H9 (cell line): ENCODE measurements at regions not wholly inside any gene's neighbourhood (a gene's known extent, or its start where the extent isn't known, plus 50 kb on each side); places are given as distances from the start of the nearest gene placed in this dataset.

ENCODE experiments used
- DNase-seq: peaks from one replicate; pipeline ENCODE4 v3.0.0-alpha.2; 2017
- H2AFZ ChIP-seq: one replicate; pipeline ENCODE4 v1.6.1; 2013; ENCODE audit warnings: mild to moderate bottlenecking, low read length, control low read depth, moderate library complexity
- H2AK5ac ChIP-seq: 2 replicates; pipeline ENCODE4 v1.6.1; 2013; ENCODE audit warnings: low read length, control low read depth, mixed read lengths; ENCODE audit not compliant: insufficient read length
- H2BK120ac ChIP-seq: one replicate; pipeline ENCODE4 v1.6.1; 2013; ENCODE audit warnings: low read depth, mild to moderate bottlenecking, low read length, control low read depth, inconsistent platforms; ENCODE audit not compliant: poor library complexity, severe bottlenecking
- H2BK12ac ChIP-seq: 2 replicates; pipeline ENCODE4 v1.6.1; 2013; ENCODE audit warnings: low read length, control low read depth, mixed read lengths, low read depth; ENCODE audit not compliant: insufficient read length
- H2BK15ac ChIP-seq: 2 replicates; pipeline ENCODE4 v1.6.1; 2013; ENCODE audit warnings: low read depth, low read length, control low read depth
- H2BK20ac ChIP-seq: one replicate; pipeline ENCODE4 v1.6.1; 2013; ENCODE audit warnings: low read depth, mild to moderate bottlenecking, low read length, control low read depth, inconsistent platforms; ENCODE audit not compliant: poor library complexity, severe bottlenecking
- H2BK5ac ChIP-seq: 2 replicates; pipeline ENCODE4 v1.6.1; 2013; ENCODE audit warnings: low read length, control low read depth, mixed read lengths; ENCODE audit not compliant: insufficient read length
- H3K14ac ChIP-seq: 2 replicates; pipeline ENCODE4 v1.6.1; 2013; ENCODE audit warnings: low read length, control low read depth; ENCODE audit not compliant: insufficient read depth
- H3K18ac ChIP-seq: 2 replicates; pipeline ENCODE4 v1.6.1; 2013; ENCODE audit warnings: low read depth, mild to moderate bottlenecking, mixed read lengths, low read length, control low read depth; ENCODE audit not compliant: insufficient read length
- H3K23ac ChIP-seq: 2 replicates; pipeline ENCODE4 v1.6.1; 2013; ENCODE audit warnings: low read length, control low read depth, mixed read lengths, low read depth; ENCODE audit not compliant: insufficient read length
- H3K23me2 ChIP-seq: 2 replicates; pipeline ENCODE4 v1.6.1; 2013; ENCODE audit warnings: low read depth, mild to moderate bottlenecking, mixed read lengths, low read length, control low read depth; ENCODE audit not compliant: insufficient read length, poor library complexity, severe bottlenecking
- H3K27ac ChIP-seq: 2 replicates; pipeline ENCODE4 v1.5.1; 2013; ENCODE audit warnings: low read length, control low read depth, mixed read lengths, low read depth; ENCODE audit not compliant: insufficient read length
- H3K27me3 ChIP-seq: 2 replicates; pipeline ENCODE4 v1.6.1; 2013; ENCODE audit warnings: low read length, control low read depth, inconsistent platforms; ENCODE audit not compliant: insufficient read depth
- H3K4ac ChIP-seq: 2 replicates; pipeline ENCODE4 v1.6.1; 2013; ENCODE audit warnings: low read depth, mild to moderate bottlenecking, control low read depth, inconsistent platforms, low read length, moderate library complexity
- H3K4me1 ChIP-seq: 2 replicates; pipeline ENCODE4 v1.6.1; 2013; ENCODE audit warnings: low read length, control low read depth, inconsistent platforms; ENCODE audit not compliant: insufficient read depth
- H3K4me2 ChIP-seq: 2 replicates; pipeline ENCODE4 v1.6.1; 2013; ENCODE audit warnings: low read length, control low read depth, mixed read lengths; ENCODE audit not compliant: insufficient read length, insufficient read depth
- H3K56ac ChIP-seq: 2 replicates; pipeline ENCODE4 v1.6.1; 2013; ENCODE audit warnings: low read depth, mild to moderate bottlenecking, mixed read lengths, low read length, control low read depth; ENCODE audit not compliant: insufficient read length
- H3K79me1 ChIP-seq: 2 replicates; pipeline ENCODE4 v1.6.1; 2013; ENCODE audit warnings: low read depth, mild to moderate bottlenecking, moderate library complexity, low read length, control low read depth, inconsistent platforms; ENCODE audit not compliant: insufficient read depth, poor library complexity, severe bottlenecking
- H3K79me2 ChIP-seq: 2 replicates; pipeline ENCODE4 v1.6.1; 2013; ENCODE audit warnings: low read length, control low read depth, inconsistent platforms; ENCODE audit not compliant: insufficient read depth
- H3K9ac ChIP-seq: 2 replicates; pipeline ENCODE4 v1.6.1; 2013; ENCODE audit warnings: low read length, control low read depth, mixed read lengths; ENCODE audit not compliant: insufficient read length; ENCODE audit errors: extremely low read depth
- H3K9me3 ChIP-seq: one replicate; pipeline ENCODE4 v1.6.1; 2013; ENCODE audit warnings: low read depth, low read length, inconsistent platforms; ENCODE audit not compliant: control insufficient read depth
- H3T11ph ChIP-seq: one replicate; pipeline ENCODE4 v1.6.1; 2013; ENCODE audit warnings: mild to moderate bottlenecking, low read length, control low read depth, inconsistent platforms
- H4K20me1 ChIP-seq: one replicate; pipeline ENCODE4 v1.6.1; 2013; ENCODE audit not compliant: control insufficient read depth, insufficient read length, insufficient read depth
- H4K5ac ChIP-seq: 2 replicates; pipeline ENCODE4 v1.6.1; 2013; ENCODE audit warnings: low read depth, mild to moderate bottlenecking, mixed read lengths, low read length, control low read depth; ENCODE audit not compliant: insufficient read length
- H4K8ac ChIP-seq: replicated peaks from 2 replicates; pipeline ENCODE4 v1.6.1; 2013; ENCODE audit warnings: low read length, control low read depth, mixed read lengths, low read depth; ENCODE audit not compliant: insufficient read length
- H4K91ac ChIP-seq: 2 replicates; pipeline ENCODE4 v1.6.1; 2013; ENCODE audit warnings: low read depth, mild to moderate bottlenecking, moderate library complexity, mixed read lengths, low read length, control low read depth; ENCODE audit not compliant: insufficient read length
- H3K27ac Mint-ChIP-seq, 3 experiments: 2 replicates in 2 of 3; 3 replicates in 1 of 3; pipeline ENCODE4 v1.8.0; 2020 to 2021; ENCODE audit warnings: mixed read lengths in 3 of 3, mild to moderate bottlenecking in 1 of 3, moderate library complexity in 1 of 3
- H3K27me3 Mint-ChIP-seq: 2 replicates; pipeline ENCODE4 v1.8.0; 2021; ENCODE audit warnings: low read depth, mild to moderate bottlenecking, moderate library complexity, mixed read lengths
- H3K36me3 Mint-ChIP-seq, 3 experiments: 2 replicates in 2 of 3; 3 replicates in 1 of 3; pipeline ENCODE4 v1.8.0; 2020 to 2021; ENCODE audit warnings: low read depth in 3 of 3, mixed read lengths in 3 of 3; ENCODE audit not compliant: insufficient read depth in 1 of 3
- H3K4me1 Mint-ChIP-seq, 2 experiments: 2 replicates each; pipeline ENCODE4 v1.8.0; 2020; ENCODE audit warnings: mixed read lengths in 2 of 2
- H3K4me3 Mint-ChIP-seq, 2 experiments: 2 replicates in 1 of 2; 3 replicates in 1 of 2; pipeline ENCODE4 v1.8.0; 2020 to 2021; ENCODE audit warnings: mild to moderate bottlenecking in 2 of 2, mixed read lengths in 2 of 2, moderate library complexity in 1 of 2
- H3K9me3 Mint-ChIP-seq, 2 experiments: 2 replicates in 1 of 2; 3 replicates in 1 of 2; pipeline ENCODE4 v1.8.0; 2020; ENCODE audit warnings: mild to moderate bottlenecking in 2 of 2, mixed read lengths in 2 of 2, moderate library complexity in 1 of 2
- WGBS: extraction: QIAGEN DNeasy Blood & Tissue Kit; methylation state at CpG from one replicate; pipeline ENCODE4 v1.1.7; 2013; ENCODE audit warnings: missing lambda C conversion rate, low lambda C conversion rate, mixed read lengths; ENCODE audit not compliant: insufficient read length; ENCODE audit errors: extremely low coverage; 5-methylcytosine and 5-hydroxymethylcytosine counted together
- TF ChIP-seq, protein P1 (sequence below): fragments of 200-600 bp; sonication (generic); conservative IDR thresholded peaks from 3 replicates; pipeline ENCODE4 v1.8.0; 2021; ENCODE audit warnings: antibody characterized with exemption, mild to moderate bottlenecking

DNA sequence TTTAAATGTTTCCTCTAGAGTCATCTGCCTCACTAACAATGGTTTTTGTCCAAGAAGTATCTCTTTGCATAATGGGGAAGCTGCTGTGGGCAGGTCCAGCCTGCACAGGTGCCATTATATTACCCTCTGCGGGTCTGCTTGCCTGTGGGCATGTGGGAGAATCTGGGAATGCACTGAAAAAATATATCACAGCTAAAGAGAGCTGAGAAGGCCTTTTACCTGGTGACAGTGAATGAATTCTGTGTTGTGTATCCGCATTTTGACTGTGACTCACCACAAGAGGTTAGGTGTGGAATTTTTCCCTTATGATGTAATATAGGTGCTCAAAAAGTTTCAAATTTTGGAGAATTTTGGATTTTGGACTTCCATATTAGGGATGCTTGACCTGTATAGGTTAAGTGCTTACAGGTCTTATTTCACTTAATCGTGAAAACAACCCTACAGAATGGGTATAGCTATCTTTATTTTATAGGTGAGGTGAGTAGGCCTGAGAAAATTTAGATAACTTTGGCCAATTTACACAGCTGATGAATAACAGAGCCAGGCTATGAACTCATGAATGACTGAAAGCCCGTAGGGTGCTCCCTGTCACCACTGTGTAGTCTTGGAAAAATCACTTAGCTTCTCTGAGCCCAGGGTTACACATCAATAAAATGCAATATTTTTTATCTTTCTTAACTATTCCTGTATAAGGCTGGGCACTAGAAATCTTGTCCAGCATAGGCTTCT is 198.0 kb upstream of the EPHA5 start:
- Histone ChIP-seq H3K14ac (no peak overlapping the region), H2BK15ac (no peak overlapping the region), H2AK5ac (no peak overlapping the region), H3K27ac (no peak overlapping the region), H3K9ac (no peak overlapping the region), H3K79me1 (no peaks in the 10 kb centered on the region), H4K5ac (no peak overlapping the region), H4K20me1 (no peaks in the 10 kb centered on the region), H3K4me2 (no peak overlapping the region), H3K23ac (no peak overlapping the region), H3K18ac (no peak overlapping the region), H3K27me3 (no peaks in the 10 kb centered on the region), H4K8ac (no peak overlapping the region), H4K91ac (no peak overlapping the region), H3K9me3 (no peaks in the 10 kb centered on the region), H2AFZ (no peak overlapping the region), H3T11ph (no peak overlapping the region), H3K79me2 (no peaks in the 10 kb centered on the region), H3K56ac (no peak overlapping the region), H2BK20ac (no peak overlapping the region), H3K23me2 (no peaks in the 10 kb centered on the region), H2BK5ac (no peak overlapping the region), H3K4ac (no peak overlapping the region), H3K4me1 (no peaks in the 10 kb centered on the region), H2BK12ac (no peak overlapping the region), H2BK120ac (no peak overlapping the region)
- no peak for DNase-seq
- Mint-ChIP-seq H3K27ac (no peak overlapping the region), H3K4me1 (no peaks in the 10 kb centered on the region), H3K27me3 (no peaks in the 10 kb centered on the region), H3K36me3 (no peaks in the 10 kb centered on the region), H3K4me3 (no peak overlapping the region), H3K9me3 (no peaks in the 10 kb centered on the region)
- no CpG with 5 or more reads among the region's 4 CpGs for WGBS
- TF ChIP-seq, protein P1, sequence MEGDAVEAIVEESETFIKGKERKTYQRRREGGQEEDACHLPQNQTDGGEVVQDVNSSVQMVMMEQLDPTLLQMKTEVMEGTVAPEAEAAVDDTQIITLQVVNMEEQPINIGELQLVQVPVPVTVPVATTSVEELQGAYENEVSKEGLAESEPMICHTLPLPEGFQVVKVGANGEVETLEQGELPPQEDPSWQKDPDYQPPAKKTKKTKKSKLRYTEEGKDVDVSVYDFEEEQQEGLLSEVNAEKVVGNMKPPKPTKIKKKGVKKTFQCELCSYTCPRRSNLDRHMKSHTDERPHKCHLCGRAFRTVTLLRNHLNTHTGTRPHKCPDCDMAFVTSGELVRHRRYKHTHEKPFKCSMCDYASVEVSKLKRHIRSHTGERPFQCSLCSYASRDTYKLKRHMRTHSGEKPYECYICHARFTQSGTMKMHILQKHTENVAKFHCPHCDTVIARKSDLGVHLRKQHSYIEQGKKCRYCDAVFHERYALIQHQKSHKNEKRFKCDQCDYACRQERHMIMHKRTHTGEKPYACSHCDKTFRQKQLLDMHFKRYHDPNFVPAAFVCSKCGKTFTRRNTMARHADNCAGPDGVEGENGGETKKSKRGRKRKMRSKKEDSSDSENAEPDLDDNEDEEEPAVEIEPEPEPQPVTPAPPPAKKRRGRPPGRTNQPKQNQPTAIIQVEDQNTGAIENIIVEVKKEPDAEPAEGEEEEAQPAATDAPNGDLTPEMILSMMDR: no peak
